ENCODE measurements at regions not wholly inside any gene's neighbourhood (a gene's known extent, or its start where the extent isn't known, plus 50 kb on each side); places are given as distances from the start of the nearest gene placed in this dataset.
A peak's percentile ranks its signal among the peaks of the same experiment; 100 is the strongest.

DNA sequence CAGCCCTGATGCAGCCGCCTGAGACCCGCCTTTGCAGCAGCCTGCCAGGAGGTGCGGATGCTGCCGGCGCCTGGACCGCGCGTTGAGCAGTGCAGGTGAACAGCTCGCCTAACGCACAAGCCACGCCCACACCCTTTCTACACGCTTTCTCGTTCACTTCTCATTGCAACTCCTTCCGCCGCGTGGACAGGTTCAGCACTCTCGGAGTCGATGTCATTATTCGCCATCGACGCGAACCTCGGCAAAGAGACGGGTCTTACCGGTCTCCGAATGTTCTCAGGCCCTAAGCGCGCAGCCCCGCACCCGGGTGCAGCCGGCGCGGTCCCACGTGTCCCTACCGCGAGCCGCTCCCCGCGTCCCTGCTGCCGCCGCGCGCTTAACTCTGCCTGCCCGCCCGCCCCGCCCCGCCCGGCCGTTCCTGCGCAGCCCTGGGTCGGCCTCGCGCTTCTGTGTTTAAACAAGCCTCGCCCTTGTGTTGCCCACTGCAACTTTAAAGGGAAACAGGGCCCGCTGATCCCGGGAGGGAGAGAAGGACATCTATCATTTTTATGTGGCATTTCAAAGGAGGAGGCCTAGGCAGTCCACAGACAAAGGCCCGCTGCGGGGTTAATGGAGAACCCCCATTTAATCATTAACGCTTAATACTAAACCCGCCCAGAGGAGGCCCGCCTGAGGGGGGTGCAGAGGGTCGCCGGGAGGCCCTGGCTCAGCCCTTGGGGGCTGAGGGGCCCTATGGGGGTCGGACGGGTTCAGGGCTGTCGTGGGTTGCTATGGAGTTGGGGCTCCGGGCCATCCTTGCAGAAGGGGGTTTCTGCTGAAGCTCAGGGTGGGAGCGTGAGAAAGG, 128.5 kb downstream of the WDR11 start:
- DNase-seq (ENCODE audit: extremely low spot score), result peak; percentile 82
- CTCF ChIA-PET, result interaction anchor here (0.9 kb wide), 1 partner anchor 90 kb away, joined by 3 read pairs; no protein-coding TSS in a partner anchor
- TF ChIP-seq NFRKB (IDR thresholded peaks at IDR 0.05) (no peak), CTBP1 (IDR thresholded peaks at IDR 0.05; ENCODE audit: borderline replicate concordance) (peak; percentile 52; the same call in 1 of the 2 replicates), BHLHE40 (IDR thresholded peaks at IDR 0.05; ENCODE audit: borderline replicate concordance) (no peak), PKNOX1 (IDR thresholded peaks at IDR 0.05) (peak; percentile 95), L3MBTL2 (conservative IDR thresholded peaks at IDR 0.05) (peak; percentile 82), TARDBP (IDR thresholded peaks at IDR 0.05) (no peak), FOXK2 (IDR thresholded peaks at IDR 0.05) (no peak), FOXM1 (IDR thresholded peaks at IDR 0.05; ENCODE audit: borderline replicate concordance) (peak; percentile 30; the same call in 1 of the 2 replicates)
- POLR2A ChIA-PET, result interaction anchor here (0.6 to 3.0 kb wide), 12 partner anchors 9 to 284 kb away, joined by 3 to 27 read pairs (median 4); no protein-coding TSS in a partner anchor

DNA sequence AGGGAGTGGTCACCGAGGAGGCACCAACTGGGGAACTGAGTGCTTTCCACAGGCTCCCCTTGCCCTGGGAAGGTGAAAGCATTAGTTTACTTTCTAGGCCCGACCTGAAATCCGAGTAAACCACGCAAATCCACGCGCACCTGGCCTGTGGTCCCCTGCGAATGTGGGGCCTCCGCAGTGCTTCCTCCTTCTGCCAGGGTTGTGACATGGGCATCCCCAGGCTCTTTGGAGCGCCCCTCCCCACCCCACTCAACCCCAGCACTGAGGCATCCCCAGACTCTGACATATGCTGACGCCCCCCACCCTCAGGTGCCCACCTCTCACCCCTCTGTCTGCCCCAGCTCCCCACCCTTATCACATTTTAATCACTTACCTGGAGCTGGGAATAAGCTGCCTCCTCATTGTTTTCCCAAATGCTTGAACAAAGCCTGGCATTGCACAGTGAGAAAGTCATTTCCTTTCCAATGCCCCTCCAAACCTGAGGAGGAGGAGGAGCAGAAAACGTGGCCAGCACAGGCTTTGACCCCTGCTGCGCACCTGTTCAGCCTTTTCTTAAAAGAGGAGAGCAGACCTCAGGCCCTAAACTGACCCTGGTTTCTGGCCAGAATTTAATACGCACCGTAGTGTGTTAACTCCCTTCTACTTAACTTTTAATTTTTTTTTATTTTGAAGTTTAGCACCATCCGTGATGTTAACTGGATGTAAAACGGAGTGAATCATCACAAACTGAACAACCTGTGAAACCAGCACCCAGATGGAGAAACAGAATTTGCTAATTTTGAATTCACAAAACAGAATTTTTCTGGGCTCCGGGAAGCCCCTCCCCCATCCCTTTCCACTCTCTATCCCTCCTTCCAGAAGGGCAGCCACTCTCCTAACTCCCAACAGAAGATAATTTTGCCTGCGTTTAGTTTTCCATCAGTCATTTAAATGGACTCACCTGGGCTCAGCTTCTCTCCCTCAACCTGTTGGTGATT, 129.4 kb downstream of the WDR11 start:
- CTCF ChIA-PET, result interaction anchor here (0.6 to 0.9 kb wide), 2 partner anchors 89 to 732 kb away, joined by 3 read pairs; no protein-coding TSS in a partner anchor
- TF ChIP-seq LEF1 (IDR thresholded peaks at IDR 0.05; ENCODE audit: borderline replicate concordance), result no peak
- no peak for TF ChIP-seq ZNF384 (IDR thresholded peaks at IDR 0.05)
- no peak for TF ChIP-seq SUZ12 (IDR thresholded peaks at IDR 0.05)
- no peak for TF ChIP-seq FOXK2 (IDR thresholded peaks at IDR 0.05)
- no peak for TF ChIP-seq FOXA1 (IDR thresholded peaks at IDR 0.05)
- TF ChIP-seq ELF4 (IDR thresholded peaks at IDR 0.05), result no peak
- TF ChIP-seq ARNT (IDR thresholded peaks at IDR 0.05), result no peak
- TF ChIP-seq PKNOX1 (IDR thresholded peaks at IDR 0.05), result no peak
- TF ChIP-seq L3MBTL2 (conservative IDR thresholded peaks at IDR 0.05), result no peak
- TF ChIP-seq TARDBP (IDR thresholded peaks at IDR 0.05), result no peak
- no peak for TF ChIP-seq SP1 (IDR thresholded peaks at IDR 0.05)
- TF ChIP-seq CTBP1 (IDR thresholded peaks at IDR 0.05; ENCODE audit: borderline replicate concordance), result no peak
- POLR2A ChIA-PET, result interaction anchor here (0.9 kb wide), 1 partner anchor 14 kb away, joined by 4 read pairs; no protein-coding TSS in a partner anchor
- DNase-seq (ENCODE audit: extremely low spot score), result no peak

DNA sequence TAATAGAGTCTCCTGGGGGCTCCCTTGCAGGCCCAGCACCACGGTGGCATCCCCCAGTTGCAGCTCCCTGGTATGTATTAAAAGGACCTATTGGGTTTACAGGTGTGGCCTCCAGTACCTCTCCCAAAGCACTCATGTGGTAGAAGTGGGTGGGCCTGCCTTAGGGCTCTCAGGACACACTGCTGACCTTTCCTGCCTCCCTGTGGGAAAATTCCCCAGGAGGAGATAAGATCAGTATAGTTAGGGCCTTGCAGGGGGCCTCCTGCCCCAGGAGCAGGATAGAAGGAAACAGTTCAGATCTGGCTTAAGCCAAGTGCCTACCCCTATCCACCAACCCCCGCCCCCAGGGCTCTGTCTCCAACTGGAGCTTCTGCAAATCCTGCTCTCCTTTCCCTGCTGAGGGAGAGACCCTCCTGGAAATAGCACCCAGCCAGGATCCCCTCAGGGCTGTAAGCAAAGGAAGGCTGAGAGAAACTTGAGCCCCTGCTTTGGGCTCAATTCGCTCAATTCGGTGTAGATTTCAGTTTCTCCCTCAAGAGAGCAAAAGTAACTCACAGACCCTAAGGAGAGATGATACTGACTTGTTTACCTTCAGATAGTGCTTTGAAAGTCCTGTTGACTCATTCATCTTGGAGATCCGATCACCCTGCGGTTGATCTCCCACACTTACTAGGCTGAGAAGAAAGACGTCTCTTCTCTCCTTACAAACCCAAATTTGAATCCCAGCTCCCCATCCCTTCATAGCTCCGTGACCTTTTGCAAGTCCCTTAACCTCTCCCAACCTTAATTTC, 130.6 kb downstream of the WDR11 start:
- ChIA-PET CTCF (interaction anchor here (0.6 to 1.7 kb wide), 2 partner anchors 88 to 730 kb away, joined by 3 to 6 read pairs; no protein-coding TSS in a partner anchor), POLR2A (interaction anchor here (0.7 kb wide), 1 partner anchor 43 kb away, joined by 3 read pairs; no protein-coding TSS in a partner anchor)
- DNase-seq (ENCODE audit: extremely low spot score), result peak; percentile 58
- TF ChIP-seq ZNF384 (IDR thresholded peaks at IDR 0.05) (no peak), SUZ12 (IDR thresholded peaks at IDR 0.05) (no peak), LEF1 (IDR thresholded peaks at IDR 0.05; ENCODE audit: borderline replicate concordance) (no peak), NFRKB (IDR thresholded peaks at IDR 0.05) (no peak), FOXK2 (IDR thresholded peaks at IDR 0.05) (no peak), FOXA1 (IDR thresholded peaks at IDR 0.05) (no peak), FOXM1 (IDR thresholded peaks at IDR 0.05; ENCODE audit: borderline replicate concordance) (no peak)

DNA sequence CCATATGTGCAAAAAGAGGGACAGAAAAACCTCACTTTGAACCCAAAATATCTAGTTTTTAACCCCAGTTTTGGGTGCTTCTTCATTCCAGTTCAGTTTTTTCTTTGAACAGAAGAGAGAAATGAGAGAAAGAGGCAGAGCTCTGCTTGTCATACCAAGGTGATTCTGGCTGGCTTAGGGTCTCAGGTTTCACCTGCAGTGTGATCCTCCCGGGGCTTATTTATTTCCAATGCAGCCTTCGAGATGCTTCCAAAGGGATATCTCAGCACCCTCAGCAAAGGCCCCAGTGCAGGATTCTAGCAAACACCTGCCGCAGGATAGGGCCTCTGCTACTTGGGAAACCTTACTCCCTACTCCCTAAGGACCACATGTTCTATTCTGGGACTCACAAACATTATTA, 131.3 kb downstream of the WDR11 start:
- ChIA-PET CTCF (interaction anchor here (1.7 kb wide), 1 partner anchor 88 kb away, joined by 6 read pairs; no protein-coding TSS in a partner anchor), POLR2A (interaction anchor here (0.7 kb wide), 1 partner anchor 43 kb away, joined by 3 read pairs; no protein-coding TSS in a partner anchor)
- DNase-seq (ENCODE audit: extremely low spot score), result no peak
- no peak for TF ChIP-seq TARDBP (IDR thresholded peaks at IDR 0.05)
- TF ChIP-seq BHLHE40 (IDR thresholded peaks at IDR 0.05; ENCODE audit: borderline replicate concordance), result no peak
- no peak for TF ChIP-seq HDGF (IDR thresholded peaks at IDR 0.05; ENCODE audit: borderline replicate concordance)
- TF ChIP-seq ARNT (IDR thresholded peaks at IDR 0.05), result no peak
- no peak for TF ChIP-seq LEF1 (IDR thresholded peaks at IDR 0.05; ENCODE audit: borderline replicate concordance)
- TF ChIP-seq SUZ12 (IDR thresholded peaks at IDR 0.05), result no peak
- TF ChIP-seq FOXK2 (IDR thresholded peaks at IDR 0.05), result no peak
- no peak for TF ChIP-seq FOXM1 (IDR thresholded peaks at IDR 0.05; ENCODE audit: borderline replicate concordance)
- no peak for TF ChIP-seq SP1 (IDR thresholded peaks at IDR 0.05)
- TF ChIP-seq ZNF384 (IDR thresholded peaks at IDR 0.05), result no peak
- no peak for TF ChIP-seq FOXA1 (IDR thresholded peaks at IDR 0.05)
- TF ChIP-seq NFRKB (IDR thresholded peaks at IDR 0.05), result no peak
- TF ChIP-seq CTBP1 (IDR thresholded peaks at IDR 0.05; ENCODE audit: borderline replicate concordance), result no peak
- no peak for TF ChIP-seq ELF4 (IDR thresholded peaks at IDR 0.05)
- no peak for TF ChIP-seq PKNOX1 (IDR thresholded peaks at IDR 0.05)
- TF ChIP-seq L3MBTL2 (conservative IDR thresholded peaks at IDR 0.05), result no peak

All from HEK293T (cell line).